Fibroblast of mammary gland (primary cell): ENCODE measurements at regions not wholly inside any gene's neighbourhood (a gene's known extent, or its start where the extent isn't known, plus 50 kb on each side); places are given as distances from the start of the nearest gene placed in this dataset.

Source experiments
- DNase-seq: peaks from one replicate; pipeline ENCODE4 v3.0.0-alpha.2; 2010; ENCODE audit warnings: low read depth
- H3K4me3 ChIP-seq: 2 replicates; pipeline ENCODE4 v1.5.1; 2011; ENCODE audit warnings: low read depth, mild to moderate bottlenecking, low read length, moderate library complexity; ENCODE audit not compliant: control insufficient read depth
- CTCF ChIP-seq: conservative IDR thresholded peaks from 2 replicates; pipeline ENCODE4 v1.5.1; 2011; ENCODE audit warnings: low read depth, low read length, inconsistent platforms; ENCODE audit not compliant: control insufficient read depth, insufficient read depth

GRCh38 chr6:168737014-168737413, 296.0 kb downstream of the SMOC2 start:
- no peak for DNase-seq
- no peak for TF ChIP-seq CTCF
- H3K4me3 ChIP-seq: no peak overlapping the region

- no peak overlapping the region for H3K4me3 ChIP-seq
- TF ChIP-seq CTCF: no peak
- DNase-seq: no peak
These were observed 295.1 kb downstream of the SMOC2 start for GRCh38 chr6:168736039-168736438.

- TF ChIP-seq CTCF: no peak
- H3K4me3 ChIP-seq: no peak overlapping the region
- no peak for DNase-seq
These were observed 294.4 kb downstream of the SMOC2 start for GRCh38 chr6:168735268-168735949.

GRCh38 chr6:168734523-168734922, 293.5 kb downstream of the SMOC2 start:
- no peak for DNase-seq
- H3K4me3 ChIP-seq: no peak overlapping the region
- no peak for TF ChIP-seq CTCF

GRCh38 chr6:168732676-168733075, 291.7 kb downstream of the SMOC2 start:
- TF ChIP-seq CTCF: no peak
- no peak overlapping the region for H3K4me3 ChIP-seq
- DNase-seq: no peak

GRCh38 chr6:168730931-168731716, 290.1 kb downstream of the SMOC2 start:
- TF ChIP-seq CTCF: no peak
- no peak for DNase-seq
- no peak overlapping the region for H3K4me3 ChIP-seq
